NT2/D1 (cell line): ENCODE measurements at regions not wholly inside any gene's neighbourhood (a gene's known extent, or its start where the extent isn't known, plus 50 kb on each side); places are given as distances from the start of the nearest gene placed in this dataset.

Experiments
- SUZ12 ChIP-seq: IDR thresholded peaks from 2 replicates; pipeline ENCODE4 v1.6.1; 2011; ENCODE audit not compliant: insufficient read length, insufficient read depth; ENCODE audit errors: extremely low read depth
- YY1 ChIP-seq: IDR thresholded peaks from 2 replicates; pipeline ENCODE4 v1.6.1; 2011; ENCODE audit not compliant: insufficient read length, insufficient read depth
- ZNF274 ChIP-seq: IDR thresholded peaks from 2 replicates; pipeline ENCODE4 v1.6.1; 2011; ENCODE audit warnings: mild to moderate bottlenecking, low read depth, low read length

DNA sequence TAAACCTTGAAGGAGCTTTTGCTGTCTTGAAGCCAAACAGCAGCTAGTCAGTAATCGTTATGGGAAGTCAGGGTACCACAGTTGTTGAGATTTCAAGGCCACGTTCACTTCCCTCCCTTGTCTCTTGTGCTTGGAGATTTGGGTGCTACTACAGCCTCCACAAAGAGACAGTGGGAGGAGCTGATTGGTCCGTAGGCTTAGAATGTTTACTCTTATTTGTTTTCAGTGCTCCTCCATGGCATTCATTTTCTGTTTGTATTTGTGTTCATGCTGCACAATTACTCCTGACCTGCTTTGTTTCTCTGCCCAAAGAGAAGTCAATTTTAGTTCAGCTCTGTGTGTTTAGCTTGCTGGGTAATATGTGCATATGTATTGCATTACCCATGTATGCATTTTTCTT, 147.7 kb downstream of the PRL start:
- TF ChIP-seq YY1 (no peak), ZNF274 (no peak), SUZ12 (no peak)
